ENCODE measurements at regions not wholly inside any gene's neighbourhood (a gene's known extent, or its start where the extent isn't known, plus 50 kb on each side); places are given as distances from the start of the nearest gene placed in this dataset.

DNA sequence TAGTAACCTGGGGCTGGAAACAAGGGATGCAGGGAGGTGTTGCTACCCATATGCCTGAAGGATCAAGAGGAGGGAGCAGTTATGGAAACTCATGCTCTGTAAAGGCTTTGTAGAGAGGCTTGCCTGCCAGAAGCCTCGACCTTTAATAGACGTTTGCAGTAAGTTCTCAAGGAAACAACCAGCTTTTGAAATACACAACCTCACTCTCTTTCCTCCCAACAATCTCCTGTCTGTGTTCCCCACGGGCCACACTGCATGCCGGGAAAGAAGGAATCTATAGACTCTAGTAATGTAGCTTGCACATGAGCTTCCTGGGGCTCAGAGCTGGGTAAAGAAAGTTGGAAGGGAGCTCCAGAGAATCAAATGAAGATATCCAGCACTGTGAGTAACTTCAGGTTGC lies 101.6 kb upstream of the PACRGL start:
- H3K4me3 Mint-ChIP-seq, result no peak overlapping the region
- no peak for DNase-seq
- H3K27ac Mint-ChIP-seq, result no peak overlapping the region
- H3K9me3 Mint-ChIP-seq, result no peaks in the 10 kb centered on the region
- peaks cover 3% of the 10 kb centered on the region for H3K27me3 Mint-ChIP-seq
- H3K36me3 Mint-ChIP-seq, result no peaks in the 10 kb centered on the region
- POLR2A ChIA-PET, result no interaction called here
- no peaks in the 10 kb centered on the region for H3K4me1 Mint-ChIP-seq
- no peak for ATAC-seq (ENCODE audit: low read depth)

DNA sequence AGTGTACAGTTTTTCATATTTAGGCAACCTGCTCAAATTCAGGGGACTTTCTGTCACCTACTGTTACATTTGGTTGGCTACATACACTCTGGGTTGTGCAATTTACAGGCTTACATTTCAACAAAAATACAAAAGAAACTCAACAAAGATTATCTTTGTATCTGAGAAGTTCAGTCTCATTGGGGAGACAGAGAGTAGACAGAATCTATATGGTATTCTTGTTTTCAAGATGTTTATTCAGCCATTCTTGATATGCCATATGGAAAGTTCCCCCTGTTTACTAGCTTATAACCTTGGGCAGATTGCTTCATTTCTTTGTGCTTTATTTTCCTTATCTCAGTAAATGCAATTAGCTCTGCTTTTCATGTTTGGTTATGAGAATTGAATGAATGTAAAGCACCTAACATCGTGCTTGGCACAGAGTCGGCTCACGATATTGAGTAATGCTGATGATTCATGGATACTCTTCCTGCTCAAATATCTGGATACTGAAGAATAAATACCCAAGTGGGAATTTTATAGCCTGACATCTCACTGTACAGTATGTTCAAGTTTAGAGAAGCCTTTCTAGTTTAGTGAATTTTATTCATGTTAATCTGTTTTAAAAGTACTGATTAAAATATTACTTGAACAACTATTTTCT lies 96.5 kb upstream of the PACRGL start:
- no peak for ATAC-seq (ENCODE audit: low read depth)
- no peak overlapping the region for H3K4me3 Mint-ChIP-seq
- no peaks in the 10 kb centered on the region for H3K9me3 Mint-ChIP-seq
- POLR2A ChIA-PET, result no interaction called here
- H3K36me3 Mint-ChIP-seq, result no peaks in the 10 kb centered on the region
- H3K27ac Mint-ChIP-seq, result no peak overlapping the region
- peaks cover 4% of the 10 kb centered on the region for H3K27me3 Mint-ChIP-seq
- no peaks in the 10 kb centered on the region for H3K4me1 Mint-ChIP-seq
- DNase-seq, result no peak

DNA sequence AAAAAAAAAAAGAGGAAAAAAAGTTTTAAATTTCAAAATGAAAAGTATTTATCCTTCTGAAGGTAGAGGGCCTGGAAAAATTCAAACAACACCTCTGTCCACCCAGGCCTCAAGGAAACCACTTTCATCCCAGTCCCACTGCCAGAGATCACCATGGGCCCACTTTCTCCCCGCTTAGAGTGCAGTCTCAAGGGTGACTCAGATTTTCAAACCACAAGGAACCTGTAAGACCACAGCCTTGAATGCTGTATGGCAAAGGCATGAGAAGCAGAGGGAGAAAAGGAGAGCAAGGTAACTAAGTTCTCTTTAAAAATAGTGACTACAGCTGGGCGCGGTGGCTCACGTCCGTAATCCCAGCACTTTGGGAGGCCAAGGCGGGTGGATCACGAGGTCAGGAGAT lies 87.9 kb upstream of the PACRGL start:
- DNase-seq (no peak), ATAC-seq (ENCODE audit: low read depth) (no peak)
- Mint-ChIP-seq H3K27ac (no peak overlapping the region), H3K27me3 (peaks cover 9% of the 10 kb centered on the region), H3K36me3 (no peaks in the 10 kb centered on the region), H3K9me3 (no peaks in the 10 kb centered on the region), H3K4me3 (no peak overlapping the region), H3K4me1 (no peaks in the 10 kb centered on the region)
- POLR2A ChIA-PET, result no interaction called here

DNA sequence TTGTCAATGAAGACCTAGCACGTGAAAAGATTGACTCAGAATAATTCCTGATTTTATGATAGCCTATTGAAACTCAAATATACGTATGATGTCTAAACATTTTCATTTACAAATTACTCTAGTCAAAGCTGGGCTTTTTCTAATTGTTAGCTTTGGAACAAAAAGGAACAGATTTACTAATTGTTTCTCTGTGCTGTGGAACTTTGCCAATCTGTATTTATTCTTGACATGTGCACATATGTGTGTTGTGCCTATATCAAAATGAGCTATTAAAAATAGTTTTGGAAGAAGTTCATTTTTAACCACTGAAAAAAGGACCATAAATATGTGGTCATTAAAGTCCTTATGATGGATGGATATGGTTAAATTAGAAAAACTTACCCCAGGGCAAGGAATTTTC lies 85.4 kb upstream of the PACRGL start:
- peaks cover 10% of the 10 kb centered on the region for H3K27me3 Mint-ChIP-seq
- no peaks in the 10 kb centered on the region for H3K36me3 Mint-ChIP-seq
- no peak overlapping the region for H3K27ac Mint-ChIP-seq
- H3K4me1 Mint-ChIP-seq, result no peaks in the 10 kb centered on the region
- ATAC-seq (ENCODE audit: low read depth), result no peak
- H3K9me3 Mint-ChIP-seq, result no peaks in the 10 kb centered on the region
- no peak for DNase-seq
- POLR2A ChIA-PET, result no interaction called here
- no peak overlapping the region for H3K4me3 Mint-ChIP-seq

DNA sequence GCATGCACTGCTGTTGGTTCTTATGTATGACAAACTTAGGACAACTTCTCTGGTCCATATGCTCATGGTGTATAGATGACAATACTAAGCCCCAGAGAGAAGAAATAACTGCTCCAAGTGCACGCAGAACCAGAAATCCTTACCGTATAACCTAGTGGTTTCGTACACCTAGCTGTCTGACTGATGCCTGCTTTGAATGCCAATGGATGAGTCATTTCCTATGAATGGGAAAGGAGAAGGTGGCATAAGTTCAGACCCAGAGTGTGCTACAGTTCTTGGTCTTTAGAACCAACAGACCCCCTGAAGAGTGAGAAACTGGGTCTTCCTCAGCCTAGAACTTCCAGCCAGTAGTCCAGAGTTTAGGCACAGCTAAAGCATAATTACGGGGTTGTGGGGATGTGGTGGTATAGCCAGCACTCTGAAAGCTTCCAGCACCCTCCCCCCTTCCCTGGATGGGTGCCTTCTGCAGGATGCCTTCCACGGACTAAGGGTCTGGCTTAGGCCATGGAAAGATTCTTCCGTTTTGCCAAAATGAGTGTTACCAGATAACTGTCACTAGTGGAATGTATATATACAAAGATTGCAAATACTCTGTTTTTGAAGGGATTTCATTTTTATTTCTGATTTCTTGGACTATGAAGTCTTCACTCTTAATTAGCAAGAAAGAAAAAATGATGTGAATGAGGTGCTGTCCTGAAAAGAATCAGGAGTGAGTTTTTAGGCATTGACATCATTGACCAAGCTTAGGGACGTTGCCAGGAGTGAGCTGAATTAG lies 84.6 kb upstream of the PACRGL start:
- no peaks in the 10 kb centered on the region for H3K4me1 Mint-ChIP-seq
- H3K4me3 Mint-ChIP-seq, result no peak overlapping the region
- peaks cover 10% of the 10 kb centered on the region for H3K27me3 Mint-ChIP-seq
- H3K36me3 Mint-ChIP-seq, result no peaks in the 10 kb centered on the region
- no peak for DNase-seq
- no peak overlapping the region for H3K27ac Mint-ChIP-seq
- H3K9me3 Mint-ChIP-seq, result no peaks in the 10 kb centered on the region
- POLR2A ChIA-PET, result no interaction called here
- ATAC-seq (ENCODE audit: low read depth), result no peak

DNA sequence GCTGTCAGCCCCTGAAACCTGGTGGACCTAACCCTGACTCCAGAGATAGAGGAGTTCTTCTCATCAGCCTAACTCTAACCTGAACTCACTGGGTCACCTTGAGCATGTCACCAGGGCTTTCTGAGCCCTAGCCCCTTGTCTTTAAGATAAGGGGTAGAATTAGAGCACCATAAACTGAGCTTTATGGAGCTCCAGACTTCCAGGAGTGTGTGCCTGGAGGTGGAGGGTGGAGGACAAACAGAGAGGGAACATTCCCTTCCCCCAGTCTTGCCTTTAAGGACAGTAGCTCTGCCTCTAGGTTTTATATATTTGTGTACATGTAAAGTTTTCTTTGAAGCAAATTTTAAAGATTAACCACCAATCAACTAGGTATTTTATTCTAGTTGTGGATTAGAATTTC lies 83.9 kb upstream of the PACRGL start:
- Mint-ChIP-seq H3K4me3 (no peak overlapping the region), H3K27ac (no peak overlapping the region), H3K4me1 (peaks cover under 1% of the 10 kb centered on the region), H3K27me3 (peaks cover 10% of the 10 kb centered on the region), H3K9me3 (no peaks in the 10 kb centered on the region), H3K36me3 (no peaks in the 10 kb centered on the region)
- POLR2A ChIA-PET, result no interaction called here
- no peak for DNase-seq
- no peak for ATAC-seq (ENCODE audit: low read depth)

DNA sequence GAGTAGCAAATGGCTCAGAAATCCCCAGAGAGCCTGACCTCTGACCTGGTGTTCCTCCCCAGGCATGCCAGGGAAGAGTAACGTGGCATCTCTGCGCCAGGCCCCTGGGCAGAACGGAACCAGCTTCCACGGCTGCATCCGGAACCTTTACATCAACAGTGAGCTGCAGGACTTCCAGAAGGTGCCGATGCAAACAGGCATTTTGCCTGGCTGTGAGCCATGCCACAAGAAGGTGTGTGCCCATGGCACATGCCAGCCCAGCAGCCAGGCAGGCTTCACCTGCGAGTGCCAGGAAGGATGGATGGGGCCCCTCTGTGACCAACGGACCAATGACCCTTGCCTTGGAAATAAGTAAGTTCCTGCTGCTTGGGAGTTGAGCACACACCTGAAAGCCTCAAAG lies 83.4 kb upstream of the PACRGL start:
- POLR2A ChIA-PET, result no interaction called here
- Mint-ChIP-seq H3K4me1 (peaks cover 4% of the 10 kb centered on the region), H3K27ac (no peak overlapping the region)

DNA sequence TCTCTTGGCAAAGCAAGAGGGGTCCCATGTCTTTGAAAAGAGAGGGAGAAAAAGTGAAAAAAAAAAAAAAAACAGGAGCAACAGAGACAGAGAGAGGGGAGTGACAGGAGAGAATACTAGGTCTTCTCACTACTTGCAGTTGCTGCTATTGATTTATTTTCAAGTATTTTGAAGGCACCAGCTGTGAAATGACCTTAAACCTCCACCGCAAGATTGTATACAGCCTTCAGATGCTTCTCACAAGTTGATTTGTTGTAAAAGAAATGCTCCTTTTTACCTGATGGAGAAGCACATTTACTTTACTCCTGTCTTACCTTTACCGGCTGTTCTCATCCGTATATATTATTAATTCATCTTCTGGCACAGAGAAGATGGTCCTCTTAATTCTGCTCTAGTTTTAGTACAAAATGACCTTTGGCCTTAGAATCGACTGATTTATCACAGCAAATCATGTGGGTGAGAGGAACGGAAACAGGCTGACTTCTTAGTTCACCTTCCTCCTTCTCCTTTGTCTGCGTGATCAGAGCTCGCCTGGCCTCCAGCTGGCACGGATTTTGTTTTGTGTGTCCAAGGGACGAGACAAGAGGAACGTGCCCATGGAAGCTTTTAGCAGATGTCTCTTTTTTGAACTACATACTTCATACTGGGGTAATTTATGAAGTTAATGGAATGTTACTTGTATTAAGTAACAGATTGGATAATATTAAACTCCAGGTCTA lies 82.4 kb upstream of the PACRGL start:
- DNase-seq (no peak), ATAC-seq (ENCODE audit: low read depth) (no peak)
- no peak overlapping the region for H3K4me3 Mint-ChIP-seq
- peaks cover 10% of the 10 kb centered on the region for H3K27me3 Mint-ChIP-seq
- H3K27ac Mint-ChIP-seq, result no peak overlapping the region
- POLR2A ChIA-PET, result no interaction called here
- H3K9me3 Mint-ChIP-seq, result peaks cover 4% of the 10 kb centered on the region
- peaks cover 3% of the 10 kb centered on the region for H3K36me3 Mint-ChIP-seq
- H3K4me1 Mint-ChIP-seq, result peaks cover 4% of the 10 kb centered on the region

More for the DNA sequence above, 83.4 kb upstream of the PACRGL start:
- H3K27me3 Mint-ChIP-seq, result peaks cover 10% of the 10 kb centered on the region
- DNase-seq, result no peak
- no peaks in the 10 kb centered on the region for H3K9me3 Mint-ChIP-seq
- ATAC-seq (ENCODE audit: low read depth), result no peak
- H3K4me3 Mint-ChIP-seq, result no peak overlapping the region
- H3K36me3 Mint-ChIP-seq, result no peaks in the 10 kb centered on the region

DNA sequence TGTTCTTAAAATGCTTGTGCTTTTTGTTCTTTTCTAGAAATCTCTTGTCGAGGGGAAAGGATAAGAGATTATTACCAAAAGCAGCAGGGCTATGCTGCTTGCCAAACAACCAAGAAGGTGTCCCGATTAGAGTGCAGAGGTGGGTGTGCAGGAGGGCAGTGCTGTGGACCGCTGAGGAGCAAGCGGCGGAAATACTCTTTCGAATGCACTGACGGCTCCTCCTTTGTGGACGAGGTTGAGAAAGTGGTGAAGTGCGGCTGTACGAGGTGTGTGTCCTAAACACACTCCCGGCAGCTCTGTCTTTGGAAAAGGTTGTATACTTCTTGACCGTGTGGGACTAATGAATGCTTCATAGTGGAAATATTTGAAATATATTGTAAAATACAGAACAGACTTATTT lies 81.5 kb upstream of the PACRGL start:
- ATAC-seq (ENCODE audit: low read depth) (no peak), DNase-seq (no peak)
- H3K4me1 Mint-ChIP-seq, result peaks cover 4% of the 10 kb centered on the region
- POLR2A ChIA-PET, result no interaction called here
- peaks cover 4% of the 10 kb centered on the region for H3K9me3 Mint-ChIP-seq
- H3K27me3 Mint-ChIP-seq, result peaks cover 10% of the 10 kb centered on the region
- peaks cover 3% of the 10 kb centered on the region for H3K36me3 Mint-ChIP-seq
- H3K4me3 Mint-ChIP-seq, result no peak overlapping the region
- H3K27ac Mint-ChIP-seq, result no peak overlapping the region

DNA sequence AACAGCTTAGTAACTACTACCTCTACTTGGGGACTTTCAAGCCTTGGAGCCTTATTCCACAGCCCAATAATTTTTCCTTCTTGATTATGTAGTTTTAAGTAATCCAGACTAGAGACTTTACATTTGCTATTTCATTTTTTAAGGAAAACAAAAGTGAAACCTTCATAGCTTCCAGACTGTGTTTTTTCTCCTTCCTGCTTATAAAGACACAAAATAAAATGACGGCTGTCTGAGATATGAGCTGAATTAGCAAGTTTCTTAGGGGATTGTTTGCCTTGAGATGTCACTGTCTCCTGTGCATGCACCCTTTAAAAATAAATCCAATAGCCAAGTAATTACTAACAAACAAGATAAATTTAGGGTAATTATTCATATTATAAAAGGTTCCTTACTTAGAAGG lies 78.8 kb upstream of the PACRGL start:
- Mint-ChIP-seq H3K4me1 (peaks cover 4% of the 10 kb centered on the region), H3K36me3 (peaks cover 3% of the 10 kb centered on the region), H3K27ac (peak overlapping the region; percentile 72), H3K27me3 (peaks cover 13% of the 10 kb centered on the region), H3K9me3 (peaks cover 5% of the 10 kb centered on the region), H3K4me3 (peak overlapping the region; percentile 57)
- no peak for DNase-seq
- POLR2A ChIA-PET, result no interaction called here
- ATAC-seq (ENCODE audit: low read depth), result no peak

DNA sequence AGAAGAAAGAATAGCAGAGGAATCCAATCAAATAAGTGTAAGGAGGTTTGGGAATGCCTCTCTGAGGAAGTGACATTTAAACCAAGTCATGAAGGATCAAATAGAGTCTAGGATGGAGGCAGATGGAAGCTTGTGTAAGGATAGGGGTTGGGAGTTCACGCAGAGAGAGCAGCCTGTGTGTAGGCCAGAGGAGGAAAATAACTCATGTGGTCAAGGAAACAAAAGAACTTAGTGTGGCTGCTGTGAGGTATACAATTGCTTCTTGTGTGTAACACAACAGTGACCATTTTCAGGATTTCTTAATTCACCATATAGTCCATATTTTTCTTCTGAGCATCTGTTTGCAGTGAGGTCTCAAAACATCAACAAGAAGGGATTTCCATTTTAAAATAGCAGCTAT lies 77.6 kb upstream of the PACRGL start:
- Mint-ChIP-seq H3K36me3 (peaks cover 3% of the 10 kb centered on the region), H3K27me3 (peaks cover 13% of the 10 kb centered on the region), H3K4me1 (peaks cover 4% of the 10 kb centered on the region), H3K4me3 (no peak overlapping the region), H3K27ac (no peak overlapping the region), H3K9me3 (peaks cover 5% of the 10 kb centered on the region)
- ATAC-seq (ENCODE audit: low read depth) (no peak), DNase-seq (no peak)
- POLR2A ChIA-PET, result no interaction called here

DNA sequence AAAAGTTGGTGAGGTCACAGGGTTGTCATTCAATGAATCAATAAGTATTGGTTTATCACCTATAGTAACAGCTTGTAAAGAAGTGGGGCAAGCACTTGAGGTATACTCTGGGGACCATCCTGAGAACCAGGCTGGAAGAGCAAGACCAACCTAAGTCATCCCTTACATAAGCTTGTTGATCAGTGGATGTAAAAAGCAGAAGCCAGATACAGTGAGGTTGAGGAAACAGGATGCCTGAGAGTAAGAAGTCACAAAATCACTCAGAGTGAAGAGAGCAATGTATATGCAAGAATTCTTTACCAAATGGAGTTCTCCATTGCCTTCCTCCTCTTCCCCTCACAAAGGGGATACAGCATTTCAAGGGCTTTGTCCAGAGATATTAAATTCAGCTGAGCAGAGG lies 76.3 kb upstream of the PACRGL start:
- Mint-ChIP-seq H3K27ac (no peak overlapping the region), H3K4me1 (peaks cover 4% of the 10 kb centered on the region), H3K36me3 (peaks cover 3% of the 10 kb centered on the region), H3K9me3 (peaks cover 5% of the 10 kb centered on the region), H3K27me3 (peaks cover 9% of the 10 kb centered on the region), H3K4me3 (no peak overlapping the region)
- DNase-seq, result no peak
- ATAC-seq (ENCODE audit: low read depth), result no peak
- POLR2A ChIA-PET, result no interaction called here

DNA sequence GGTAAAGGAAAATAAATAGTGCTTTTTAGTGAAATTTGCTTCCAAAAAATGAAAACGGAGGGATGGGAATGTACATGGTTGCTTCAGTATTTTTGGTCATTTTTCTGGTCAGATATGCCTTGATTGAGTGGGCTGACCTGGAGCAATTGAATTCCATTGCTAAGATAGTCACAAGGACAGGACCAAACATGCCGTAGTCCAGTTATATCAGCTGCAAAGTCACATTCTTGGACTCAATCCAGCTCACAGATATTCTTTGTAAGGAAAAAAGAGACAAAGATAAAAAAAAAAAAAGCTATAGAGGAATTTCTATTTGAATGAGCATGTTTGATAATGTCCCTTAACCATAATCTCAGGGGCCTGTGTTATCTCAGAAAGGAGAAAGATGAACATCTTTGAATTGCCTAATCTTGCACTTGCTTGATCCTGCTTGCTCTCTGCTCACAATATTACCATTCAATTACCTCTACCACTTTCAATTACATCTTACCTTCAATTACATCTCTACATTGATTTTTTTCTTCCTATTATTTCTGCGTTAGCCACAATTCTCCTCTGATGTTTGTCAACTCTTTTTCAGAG lies 75.4 kb upstream of the PACRGL start:
- no peak overlapping the region for H3K4me3 Mint-ChIP-seq
- H3K9me3 Mint-ChIP-seq, result peaks cover 5% of the 10 kb centered on the region
- no peak for DNase-seq
- H3K4me1 Mint-ChIP-seq, result peaks cover 7% of the 10 kb centered on the region
- no peak overlapping the region for H3K27ac Mint-ChIP-seq
- ATAC-seq (ENCODE audit: low read depth), result no peak
- POLR2A ChIA-PET, result no interaction called here
- H3K27me3 Mint-ChIP-seq, result peaks cover 9% of the 10 kb centered on the region
- peaks cover 3% of the 10 kb centered on the region for H3K36me3 Mint-ChIP-seq

DNA sequence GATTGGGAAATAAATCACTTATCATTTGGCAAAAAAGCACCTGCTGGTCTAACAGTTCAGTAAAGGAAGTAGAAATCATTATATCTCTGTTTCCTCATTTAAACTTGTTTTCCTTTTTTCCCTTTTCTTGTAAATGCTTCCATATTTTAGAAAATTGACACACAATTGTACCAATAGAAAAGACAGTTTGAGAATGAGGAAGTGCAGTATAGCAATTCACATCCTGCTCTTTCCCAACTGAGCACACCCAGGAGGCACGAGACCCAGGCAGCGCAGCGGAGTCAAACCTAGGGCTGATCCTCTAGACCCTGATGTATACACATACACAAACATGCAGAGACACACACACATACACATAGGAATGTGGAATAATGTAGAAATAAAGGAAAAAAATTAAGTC lies 74.8 kb upstream of the PACRGL start:
- peaks cover 7% of the 10 kb centered on the region for H3K4me1 Mint-ChIP-seq
- peaks cover 9% of the 10 kb centered on the region for H3K27me3 Mint-ChIP-seq
- no peak overlapping the region for H3K4me3 Mint-ChIP-seq
- peaks cover 3% of the 10 kb centered on the region for H3K36me3 Mint-ChIP-seq
- H3K27ac Mint-ChIP-seq, result peak overlapping the region; percentile 25
- DNase-seq, result no peak
- H3K9me3 Mint-ChIP-seq, result peaks cover 5% of the 10 kb centered on the region
- no peak for ATAC-seq (ENCODE audit: low read depth)
- POLR2A ChIA-PET, result no interaction called here
